ENCODE measurements at regions not wholly inside any gene's neighbourhood (a gene's known extent, or its start where the extent isn't known, plus 50 kb on each side); places are given as distances from the start of the nearest gene placed in this dataset.

DNA sequence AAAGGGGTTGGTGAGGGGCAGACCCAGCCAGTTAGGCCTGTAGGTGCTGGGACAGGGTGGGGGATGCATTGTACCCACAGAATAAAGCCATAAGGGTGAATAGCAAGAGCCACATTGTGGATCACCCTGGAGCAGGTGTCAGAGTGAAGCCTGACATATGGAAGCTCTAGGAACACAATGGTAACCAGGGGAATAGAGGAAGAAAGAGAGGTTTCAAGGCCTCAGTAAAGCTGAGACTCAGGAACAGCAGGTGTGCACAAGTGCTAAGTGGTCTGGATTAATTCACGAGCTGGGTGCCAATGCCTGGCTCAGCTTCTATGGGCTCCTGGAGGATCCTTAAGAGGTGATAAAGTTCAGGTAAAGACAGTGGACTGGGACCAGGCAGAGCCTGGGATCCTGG, 323.7 kb upstream of the CTNNB1 start:
- TF ChIP-seq, protein P1, sequence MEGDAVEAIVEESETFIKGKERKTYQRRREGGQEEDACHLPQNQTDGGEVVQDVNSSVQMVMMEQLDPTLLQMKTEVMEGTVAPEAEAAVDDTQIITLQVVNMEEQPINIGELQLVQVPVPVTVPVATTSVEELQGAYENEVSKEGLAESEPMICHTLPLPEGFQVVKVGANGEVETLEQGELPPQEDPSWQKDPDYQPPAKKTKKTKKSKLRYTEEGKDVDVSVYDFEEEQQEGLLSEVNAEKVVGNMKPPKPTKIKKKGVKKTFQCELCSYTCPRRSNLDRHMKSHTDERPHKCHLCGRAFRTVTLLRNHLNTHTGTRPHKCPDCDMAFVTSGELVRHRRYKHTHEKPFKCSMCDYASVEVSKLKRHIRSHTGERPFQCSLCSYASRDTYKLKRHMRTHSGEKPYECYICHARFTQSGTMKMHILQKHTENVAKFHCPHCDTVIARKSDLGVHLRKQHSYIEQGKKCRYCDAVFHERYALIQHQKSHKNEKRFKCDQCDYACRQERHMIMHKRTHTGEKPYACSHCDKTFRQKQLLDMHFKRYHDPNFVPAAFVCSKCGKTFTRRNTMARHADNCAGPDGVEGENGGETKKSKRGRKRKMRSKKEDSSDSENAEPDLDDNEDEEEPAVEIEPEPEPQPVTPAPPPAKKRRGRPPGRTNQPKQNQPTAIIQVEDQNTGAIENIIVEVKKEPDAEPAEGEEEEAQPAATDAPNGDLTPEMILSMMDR (IDR thresholded peaks at IDR 0.05), result no peak
- ATAC-seq, result no peak
- H3K27me3 ChIP-seq (ENCODE audit: insufficient read depth in 3 of 3, low read length in 2 of 3), result no peaks in the 10 kb centered on the region
- 71 to 75% (median 73%) methylated on average over 1 of the region's 1 CpG for WGBS, 3 donors
- no peak overlapping the region for H3K27ac ChIP-seq
- no peak overlapping the region for H3K4me3 ChIP-seq
- H3K9me3 ChIP-seq, result no peaks in the 10 kb centered on the region
- peaks cover 4% of the 10 kb centered on the region for H3K4me1 ChIP-seq
- DNase-seq, result no peak
- intact Hi-C loops (cut with DNase I), result loop anchor here in 1 of 2 donors (10.0 kb wide), 1 partner anchor 329 kb away; no protein-coding TSS in a partner anchor
- no peaks in the 10 kb centered on the region for H3K36me3 ChIP-seq (ENCODE audit: insufficient read depth in 1 of 2, low read depth in 1 of 2)

DNA sequence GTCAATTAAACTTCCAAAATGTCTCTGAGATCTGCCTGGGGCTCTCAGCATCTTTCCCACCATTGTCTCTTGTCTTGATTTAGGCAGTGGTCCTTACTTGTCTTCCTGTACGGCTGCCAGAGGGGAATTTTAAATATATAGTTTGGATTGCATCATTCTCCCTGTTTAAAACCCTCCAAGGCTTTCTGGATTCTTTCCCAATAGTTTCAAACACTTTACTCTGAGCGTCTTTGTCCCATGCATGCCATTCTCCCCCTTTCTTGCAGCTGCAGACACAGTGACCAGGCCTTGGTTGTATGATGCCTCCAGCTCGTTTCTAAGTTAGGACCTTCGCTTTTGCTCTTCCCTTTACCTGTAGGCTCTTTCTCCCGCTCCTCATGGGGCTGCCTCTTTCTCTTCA, 323.3 kb upstream of the CTNNB1 start:
- no peak overlapping the region for H3K27ac ChIP-seq

DNA sequence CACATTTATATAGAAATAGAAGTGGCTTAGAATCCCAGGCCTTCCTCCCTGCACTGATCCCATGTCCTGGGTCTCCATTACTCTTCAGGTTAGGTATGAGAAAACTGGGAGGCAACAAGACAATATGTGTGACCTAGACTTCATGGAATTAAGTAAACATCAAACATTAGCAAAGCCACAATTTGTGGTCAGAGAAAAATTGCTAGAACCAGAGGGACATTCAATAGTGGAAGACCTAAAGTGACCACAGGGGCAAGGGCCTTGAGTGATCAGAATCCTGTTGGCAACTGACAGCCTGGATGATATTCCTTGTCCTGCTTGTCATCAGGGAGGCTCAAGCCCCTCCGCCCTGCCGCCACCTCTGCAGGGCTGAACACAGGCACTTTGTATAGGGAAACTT, 322.8 kb upstream of the CTNNB1 start:
- WGBS, 3 donors, result 100% methylated on average over 2 of the region's 2 CpGs
- H3K27ac ChIP-seq, result no peak overlapping the region
- intact Hi-C loops (cut with DNase I), result loop anchor here in 1 of 2 donors (10.0 kb wide), 1 partner anchor 328 kb away; no protein-coding TSS in a partner anchor

More for the DNA sequence above, 323.3 kb upstream of the CTNNB1 start:
- ATAC-seq (no peak), DNase-seq (no peak)
- 88 to 96% (median 91%) methylated on average over 5 of the region's 5 CpGs for WGBS, 3 donors
- peaks cover 4% of the 10 kb centered on the region for H3K4me1 ChIP-seq
- no peaks in the 10 kb centered on the region for H3K27me3 ChIP-seq (ENCODE audit: insufficient read depth in 3 of 3, low read length in 2 of 3)
- intact Hi-C loops (cut with DNase I), result loop anchor here in 1 of 2 donors (10.0 kb wide), 1 partner anchor 329 kb away; no protein-coding TSS in a partner anchor
- H3K9me3 ChIP-seq, result no peaks in the 10 kb centered on the region
- TF ChIP-seq, protein P1 (IDR thresholded peaks at IDR 0.05), result no peak
- no peak overlapping the region for H3K4me3 ChIP-seq
- no peaks in the 10 kb centered on the region for H3K36me3 ChIP-seq (ENCODE audit: insufficient read depth in 1 of 2, low read depth in 1 of 2)

DNA sequence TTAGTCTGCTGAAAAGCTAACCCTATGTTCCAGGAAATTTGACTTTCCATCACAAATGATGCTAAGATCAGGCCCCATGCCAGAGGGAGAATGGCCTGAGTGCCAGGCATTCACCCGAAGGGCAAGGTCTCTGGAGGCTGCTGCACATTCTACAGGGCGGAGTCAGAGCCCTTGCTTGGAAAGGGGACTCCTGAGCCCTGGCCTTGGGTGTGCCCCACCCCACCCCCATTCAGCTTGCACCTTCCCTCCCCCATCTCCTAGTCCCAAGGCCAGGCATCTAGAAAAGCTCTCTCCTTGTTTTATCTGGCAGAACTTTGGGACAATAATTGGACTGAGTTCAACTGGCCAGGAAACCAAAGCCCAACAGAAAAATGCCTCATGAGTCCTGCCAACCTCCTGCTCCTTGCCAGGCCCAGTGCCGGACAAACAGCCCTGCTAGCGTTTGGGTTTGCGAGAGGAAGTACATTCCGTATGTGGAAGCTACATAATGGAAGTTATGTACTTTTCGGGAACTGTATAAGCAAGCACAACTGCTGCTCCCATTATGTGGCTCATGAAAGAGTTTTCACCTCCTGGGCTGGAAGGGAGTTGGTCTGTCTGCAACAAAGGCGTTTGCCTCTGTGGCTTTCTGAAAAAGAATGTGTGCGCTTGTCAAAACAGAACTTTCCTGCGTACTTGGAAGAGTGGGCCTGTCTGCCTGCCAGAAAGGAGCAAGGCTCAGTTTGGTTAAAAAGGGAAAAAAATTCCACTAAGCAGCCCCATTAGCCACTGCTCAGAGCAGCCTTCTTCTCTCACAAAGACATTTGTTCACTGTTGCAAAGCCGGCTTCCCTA, 321.5 kb upstream of the CTNNB1 start:
- H3K9me3 ChIP-seq, result no peaks in the 10 kb centered on the region
- peaks cover 4% of the 10 kb centered on the region for H3K4me1 ChIP-seq

More for the DNA sequence above, 322.8 kb upstream of the CTNNB1 start:
- Histone ChIP-seq H3K9me3 (no peaks in the 10 kb centered on the region), H3K4me3 (no peak overlapping the region), H3K36me3 (ENCODE audit: insufficient read depth in 1 of 2, low read depth in 1 of 2) (no peaks in the 10 kb centered on the region), H3K4me1 (peaks cover 4% of the 10 kb centered on the region), H3K27me3 (ENCODE audit: insufficient read depth in 3 of 3, low read length in 2 of 3) (no peaks in the 10 kb centered on the region)
- no peak for DNase-seq
- TF ChIP-seq, protein P1 (IDR thresholded peaks at IDR 0.05), result no peak
- no peak for ATAC-seq

More for the DNA sequence above, 321.5 kb upstream of the CTNNB1 start:
- H3K27ac ChIP-seq, result peak overlapping the region; percentile 53
- H3K36me3 ChIP-seq (ENCODE audit: insufficient read depth in 1 of 2, low read depth in 1 of 2), result no peaks in the 10 kb centered on the region
- intact Hi-C loops (cut with DNase I), result loop anchor here in 1 of 2 donors (10.0 kb wide), 1 partner anchor 327 kb away; no protein-coding TSS in a partner anchor
- peak overlapping the region; percentile 2 for H3K4me3 ChIP-seq
- ATAC-seq (peak in 3 of 4 donors; percentile 69 to 86 (median 76)), DNase-seq (peak; percentile 59 to 65)
- TF ChIP-seq, protein P1 (IDR thresholded peaks at IDR 0.05), result no peak
- WGBS, 3 donors, result 13 to 16% (median 13%) methylated on average over 11 of the region's 11 CpGs
- H3K27me3 ChIP-seq (ENCODE audit: insufficient read depth in 3 of 3, low read length in 2 of 3), result no peaks in the 10 kb centered on the region
